GM23338 (cell line): ENCODE measurements at regions not wholly inside any gene's neighbourhood (a gene's known extent, or its start where the extent isn't known, plus 50 kb on each side); places are given as distances from the start of the nearest gene placed in this dataset.
A peak's percentile ranks its signal among the peaks of the same experiment; 100 is the strongest.

ENCODE experiments used
- ATAC-seq: fragments of 200-7000 bp; cut with Tn5 transposase; 3 replicates; pipeline ENCODE4 v1.9.1; 2020
- DNase-seq: peaks from one replicate; pipeline ENCODE4 v3.0.0-alpha.2; 2015; ENCODE audit warnings: low spot score
- H2AFZ ChIP-seq: fragments of 200-600 bp; sonication (generic); 2 replicates; pipeline ENCODE4 v1.8.0; 2016; ENCODE audit warnings: antibody characterized with exemption, mild to moderate bottlenecking, moderate library complexity
- H3F3A ChIP-seq: fragments of 200-600 bp; sonication (generic); replicated peaks from 2 replicates; pipeline ENCODE4 v1.8.0; 2017; ENCODE audit warnings: antibody characterized with exemption, mixed run types, low read depth
- H3K27ac ChIP-seq: fragments of 200-600 bp; sonication (generic); 2 replicates; pipeline ENCODE4 v1.6.1; 2016; ENCODE audit warnings: low read depth
- H3K27me3 ChIP-seq: fragments of 200-600 bp; sonication (generic); 2 replicates; pipeline ENCODE4 v1.8.0; 2016; ENCODE audit warnings: mild to moderate bottlenecking, mixed run types, moderate library complexity; ENCODE audit not compliant: insufficient read depth
- H3K36me3 ChIP-seq: fragments of 200-600 bp; sonication (generic); 2 replicates; pipeline ENCODE4 v1.8.0; 2016; ENCODE audit warnings: mild to moderate bottlenecking; ENCODE audit not compliant: insufficient read depth
- H3K4me1 ChIP-seq: fragments of 200-600 bp; sonication (generic); 2 replicates; pipeline ENCODE4 v1.8.0; 2016; ENCODE audit warnings: mild to moderate bottlenecking, moderate library complexity; ENCODE audit not compliant: insufficient read depth
- H3K4me2 ChIP-seq: fragments of 200-600 bp; sonication (generic); 2 replicates; pipeline ENCODE4 v1.7.1; 2017; ENCODE audit warnings: mixed run types
- H3K4me3 ChIP-seq: fragments of 200-600 bp; sonication (generic); 2 replicates; pipeline ENCODE4 v1.6.1; 2016; ENCODE audit warnings: mixed run types
- H3K79me2 ChIP-seq: fragments of 200-600 bp; sonication (generic); replicated peaks from 2 replicates; pipeline ENCODE4 v1.8.0; 2017; ENCODE audit warnings: mild to moderate bottlenecking; ENCODE audit not compliant: insufficient read depth
- H3K9me2 ChIP-seq: fragments of 200-600 bp; sonication (generic); 2 replicates; pipeline ENCODE4 v1.8.0; 2017; ENCODE audit not compliant: insufficient read depth
- H4K20me1 ChIP-seq: fragments of 200-600 bp; sonication (generic); replicated peaks from 2 replicates; pipeline ENCODE4 v1.8.0; 2017; ENCODE audit warnings: mild to moderate bottlenecking; ENCODE audit not compliant: insufficient read depth
- H3K27ac Mint-ChIP-seq: 2 replicates; pipeline ENCODE4 v1.8.0; 2020; ENCODE audit warnings: inconsistent platforms, mild to moderate bottlenecking, moderate library complexity, mixed read lengths
- H3K27me3 Mint-ChIP-seq: 3 replicates; pipeline ENCODE4 v1.8.0; 2022; ENCODE audit warnings: low read depth, mild to moderate bottlenecking, moderate library complexity, mixed read lengths, inconsistent platforms; ENCODE audit not compliant: insufficient read depth, poor library complexity
- H3K36me3 Mint-ChIP-seq: 3 replicates; pipeline ENCODE4 v1.8.0; 2021; ENCODE audit warnings: low read depth, mild to moderate bottlenecking, inconsistent platforms, moderate library complexity, mixed read lengths
- H3K4me1 Mint-ChIP-seq: 3 replicates; pipeline ENCODE4 v1.8.0; 2020; ENCODE audit warnings: mild to moderate bottlenecking, inconsistent platforms, mixed read lengths
- H3K4me3 Mint-ChIP-seq: 3 replicates; pipeline ENCODE4 v1.8.0; 2021; ENCODE audit warnings: moderate library complexity, mild to moderate bottlenecking, inconsistent platforms, mixed read lengths
- H3K9me3 Mint-ChIP-seq: 3 replicates; pipeline ENCODE4 v1.8.0; 2020; ENCODE audit warnings: moderate library complexity, mild to moderate bottlenecking, inconsistent platforms, mixed read lengths
- EZH2 ChIP-seq: fragments of 200-600 bp; sonication (generic); IDR thresholded peaks from one replicate; pipeline ENCODE4 v1.8.0; 2017; ENCODE audit warnings: antibody characterized with exemption, mild to moderate bottlenecking, low read depth; ENCODE audit not compliant: unreplicated experiment
- JUNB ChIP-seq: IDR thresholded peaks from one replicate; pipeline ENCODE4 v1.6.1; 2016; ENCODE audit warnings: antibody characterized with exemption; ENCODE audit not compliant: unreplicated experiment
- NANOG ChIP-seq: IDR thresholded peaks from 2 replicates; pipeline ENCODE4 v1.6.1; 2016; ENCODE audit warnings: antibody characterized with exemption, borderline replicate concordance
- POLR2AphosphoS5 ChIP-seq: IDR thresholded peaks from 2 replicates; pipeline ENCODE4 v1.6.1; 2016; ENCODE audit warnings: antibody characterized with exemption, low read depth
- STAT1 ChIP-seq: IDR thresholded peaks from one replicate; pipeline ENCODE4 v1.6.1; 2016; ENCODE audit warnings: antibody characterized with exemption; ENCODE audit not compliant: unreplicated experiment
- ZNF114 ChIP-seq: fragments of 250-450 bp; sonication (Bioruptor Pico); IDR thresholded peaks from 2 replicates; pipeline ENCODE4 v1.5.0; 2020; ENCODE audit warnings: mild to moderate bottlenecking, moderate library complexity
- ZNF331 ChIP-seq: fragments of 250-450 bp; sonication (Bioruptor Pico); IDR thresholded peaks from 2 replicates; pipeline ENCODE4 v1.5.0; 2020; ENCODE audit warnings: low read depth, mild to moderate bottlenecking, moderate library complexity
- TF ChIP-seq, protein P1 (sequence below): IDR thresholded peaks from 2 replicates; pipeline ENCODE4 v1.6.1; 2016; ENCODE audit warnings: antibody characterized with exemption
- TF ChIP-seq, protein P2 (sequence below), 2 experiments: fragments of 200-600 bp in 1 of 2; sonication (generic) in 1 of 2; conservative IDR thresholded peaks; 2 replicates each; pipeline versions ENCODE4 v1.5.1 to v1.6.1; 2016 to 2017; ENCODE audit warnings: antibody characterized with exemption in 2 of 2, low read depth in 2 of 2, mild to moderate bottlenecking in 2 of 2, moderate library complexity in 1 of 2

DNA sequence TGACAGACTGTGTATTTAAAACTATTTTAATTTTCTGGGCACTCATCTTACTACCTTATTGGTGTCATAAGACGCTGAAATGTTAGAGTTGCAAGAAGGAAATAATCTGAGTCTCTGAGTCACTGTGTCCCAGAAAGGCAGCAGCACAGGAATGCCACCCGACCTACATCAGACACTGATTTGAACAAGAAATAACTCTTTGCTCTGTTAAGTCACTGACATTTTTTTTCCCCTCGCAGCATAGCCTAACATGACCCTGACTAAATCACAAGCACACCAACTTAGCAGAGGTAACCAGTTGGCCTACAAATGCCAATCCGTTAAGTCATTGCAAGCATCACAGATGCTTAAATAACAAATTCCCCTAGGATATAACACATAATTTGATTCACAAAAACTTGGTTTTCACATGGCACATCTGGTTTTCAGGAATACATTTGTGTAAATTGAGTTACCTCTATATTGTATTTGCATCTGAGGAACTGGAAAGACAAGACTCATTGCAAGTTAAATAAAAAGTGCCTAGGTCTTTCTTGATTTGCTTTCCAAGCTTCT lies 349.1 kb downstream of the SEC16B start (continued):
- TF ChIP-seq NANOG (no peak), ZNF114 (no peak), EZH2 (no peak)
- TF ChIP-seq, protein P1, sequence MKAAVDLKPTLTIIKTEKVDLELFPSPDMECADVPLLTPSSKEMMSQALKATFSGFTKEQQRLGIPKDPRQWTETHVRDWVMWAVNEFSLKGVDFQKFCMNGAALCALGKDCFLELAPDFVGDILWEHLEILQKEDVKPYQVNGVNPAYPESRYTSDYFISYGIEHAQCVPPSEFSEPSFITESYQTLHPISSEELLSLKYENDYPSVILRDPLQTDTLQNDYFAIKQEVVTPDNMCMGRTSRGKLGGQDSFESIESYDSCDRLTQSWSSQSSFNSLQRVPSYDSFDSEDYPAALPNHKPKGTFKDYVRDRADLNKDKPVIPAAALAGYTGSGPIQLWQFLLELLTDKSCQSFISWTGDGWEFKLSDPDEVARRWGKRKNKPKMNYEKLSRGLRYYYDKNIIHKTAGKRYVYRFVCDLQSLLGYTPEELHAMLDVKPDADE, result no peak

DNA sequence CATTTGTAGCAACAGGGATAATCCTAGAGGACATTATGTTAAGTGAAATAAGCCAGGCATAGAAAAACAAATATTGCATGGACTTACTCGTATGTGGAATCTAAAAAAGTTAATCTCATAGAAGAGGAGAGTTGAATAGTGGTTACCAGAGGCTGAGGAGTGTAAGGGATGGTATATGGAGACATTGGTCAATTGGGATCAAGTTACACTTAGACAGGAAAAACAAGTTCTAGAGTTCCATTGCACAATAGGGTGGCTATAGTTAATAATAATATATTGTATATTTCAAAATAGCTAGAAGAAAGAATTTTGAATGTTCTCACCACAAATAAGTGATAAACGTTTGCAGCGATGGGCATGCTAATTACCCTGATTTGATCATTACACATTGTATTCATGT lies 354.6 kb downstream of the SEC16B start:
- TF ChIP-seq EZH2, result no peak
- no peak for TF ChIP-seq NANOG
- TF ChIP-seq ZNF331 (CRISPR knock-in tag), result no peak
- no peak for TF ChIP-seq STAT1
- TF ChIP-seq JUNB, result no peak
- no peak for TF ChIP-seq POLR2AphosphoS5
- H3K36me3 Mint-ChIP-seq, result no peaks in the 10 kb centered on the region
- no peaks in the 10 kb centered on the region for H3K9me3 Mint-ChIP-seq
- H3K27ac Mint-ChIP-seq, result no peak overlapping the region
- Histone ChIP-seq H4K20me1 (no peaks in the 10 kb centered on the region), H3K9me2 (no peaks in the 10 kb centered on the region), H3K4me1 (no peaks in the 10 kb centered on the region), H3K4me2 (no peak overlapping the region), H3K36me3 (no peaks in the 10 kb centered on the region), H3F3A (no peaks in the 10 kb centered on the region), H3K4me3 (no peak overlapping the region), H3K27me3 (no peaks in the 10 kb centered on the region), H2AFZ (no peak overlapping the region), H3K27ac (no peak overlapping the region), H3K79me2 (no peaks in the 10 kb centered on the region)
- no peak for ATAC-seq
- DNase-seq, result no peak
- H3K4me1 Mint-ChIP-seq, result peaks cover 5% of the 10 kb centered on the region; the same call in 2 of the 3 replicates
- no peaks in the 10 kb centered on the region for H3K27me3 Mint-ChIP-seq
- no peak overlapping the region for H3K4me3 Mint-ChIP-seq

DNA sequence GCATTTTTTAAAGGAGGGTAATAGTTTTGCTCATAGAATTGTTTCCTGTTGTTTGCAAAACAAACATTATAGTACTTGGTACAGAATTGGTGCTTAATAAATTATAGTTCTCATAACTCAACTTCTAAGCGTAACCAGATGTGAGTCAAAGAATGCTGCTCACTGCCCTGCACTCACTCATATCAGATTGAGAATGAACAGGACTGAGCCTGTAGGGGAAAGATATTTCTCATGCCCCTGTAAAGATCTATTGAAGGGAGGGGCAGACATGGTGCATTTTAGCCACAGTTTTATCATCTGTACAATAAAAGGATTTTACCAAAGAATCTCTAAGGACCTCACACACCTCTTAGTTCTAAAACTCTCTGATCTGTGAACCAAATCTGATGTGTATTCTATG lies 358.5 kb downstream of the SEC16B start:
- no peaks in the 10 kb centered on the region for H3K27me3 Mint-ChIP-seq
- Histone ChIP-seq H3F3A (no peaks in the 10 kb centered on the region), H3K4me3 (no peak overlapping the region), H3K4me2 (no peak overlapping the region), H3K4me1 (no peaks in the 10 kb centered on the region; the same call in 1 of the 2 replicates), H3K27ac (no peak overlapping the region), H3K27me3 (no peaks in the 10 kb centered on the region), H3K9me2 (no peaks in the 10 kb centered on the region), H2AFZ (peak overlapping the region; percentile 49; the same call in 1 of the 2 replicates), H3K79me2 (no peaks in the 10 kb centered on the region), H4K20me1 (no peaks in the 10 kb centered on the region), H3K36me3 (no peaks in the 10 kb centered on the region)
- H3K4me3 Mint-ChIP-seq, result no peak overlapping the region
- H3K4me1 Mint-ChIP-seq, result peaks cover 5% of the 10 kb centered on the region; the same call in 2 of the 3 replicates
- no peaks in the 10 kb centered on the region for H3K36me3 Mint-ChIP-seq
- DNase-seq, result no peak
- ATAC-seq, result no peak
- no peak overlapping the region; the same call in 1 of the 2 replicates for H3K27ac Mint-ChIP-seq
- TF ChIP-seq, protein P2, sequence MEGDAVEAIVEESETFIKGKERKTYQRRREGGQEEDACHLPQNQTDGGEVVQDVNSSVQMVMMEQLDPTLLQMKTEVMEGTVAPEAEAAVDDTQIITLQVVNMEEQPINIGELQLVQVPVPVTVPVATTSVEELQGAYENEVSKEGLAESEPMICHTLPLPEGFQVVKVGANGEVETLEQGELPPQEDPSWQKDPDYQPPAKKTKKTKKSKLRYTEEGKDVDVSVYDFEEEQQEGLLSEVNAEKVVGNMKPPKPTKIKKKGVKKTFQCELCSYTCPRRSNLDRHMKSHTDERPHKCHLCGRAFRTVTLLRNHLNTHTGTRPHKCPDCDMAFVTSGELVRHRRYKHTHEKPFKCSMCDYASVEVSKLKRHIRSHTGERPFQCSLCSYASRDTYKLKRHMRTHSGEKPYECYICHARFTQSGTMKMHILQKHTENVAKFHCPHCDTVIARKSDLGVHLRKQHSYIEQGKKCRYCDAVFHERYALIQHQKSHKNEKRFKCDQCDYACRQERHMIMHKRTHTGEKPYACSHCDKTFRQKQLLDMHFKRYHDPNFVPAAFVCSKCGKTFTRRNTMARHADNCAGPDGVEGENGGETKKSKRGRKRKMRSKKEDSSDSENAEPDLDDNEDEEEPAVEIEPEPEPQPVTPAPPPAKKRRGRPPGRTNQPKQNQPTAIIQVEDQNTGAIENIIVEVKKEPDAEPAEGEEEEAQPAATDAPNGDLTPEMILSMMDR (conservative IDR thresholded peaks at IDR 0.05; ENCODE audit: low read depth in 2 of 2), result no peak
- TF ChIP-seq EZH2, result no peak
- TF ChIP-seq STAT1, result no peak
- no peak for TF ChIP-seq NANOG
- TF ChIP-seq JUNB, result no peak
- no peaks in the 10 kb centered on the region for H3K9me3 Mint-ChIP-seq
